BE2C (cell line): ENCODE measurements at regions not wholly inside any gene's neighbourhood (a gene's known extent, or its start where the extent isn't known, plus 50 kb on each side); places are given as distances from the start of the nearest gene placed in this dataset.

Experiments used
- DNase-seq: peaks from one replicate; pipeline ENCODE4 v3.0.0-alpha.2; 2020
- H3K27me3 ChIP-seq: fragments of 250-450 bp; sonication (Bioruptor Pico); 2 replicates; pipeline ENCODE4 v1.5.1; 2020; ENCODE audit warnings: mild to moderate bottlenecking
- H3K36me3 ChIP-seq: fragments of 250-450 bp; sonication (Bioruptor Pico); 2 replicates; pipeline ENCODE4 v1.5.1; 2020; ENCODE audit warnings: mild to moderate bottlenecking
- H3K4me1 ChIP-seq: fragments of 250-450 bp; sonication (Bioruptor Pico); 2 replicates; pipeline ENCODE4 v1.5.1; 2020
- H3K4me3 ChIP-seq: 2 replicates; pipeline ENCODE4 v1.5.1; 2011; ENCODE audit warnings: low read depth, low read length
- H3K9me3 ChIP-seq: fragments of 250-450 bp; sonication (Bioruptor Pico); 2 replicates; pipeline ENCODE4 v1.5.1; 2020
- CTCF ChIP-seq: IDR thresholded peaks from 2 replicates; pipeline ENCODE4 v1.5.1; 2012; ENCODE audit warnings: mild to moderate bottlenecking, low read depth, low read length

GRCh38 chr1:58981392-58981791 lies 197.5 kb upstream of the JUN start:
- no peaks in the 10 kb centered on the region for H3K36me3 ChIP-seq

GRCh38 chr1:58982259-58982998 lies 198.6 kb upstream of the JUN start:
- peak; percentile 19 for DNase-seq

More at GRCh38 chr1:58981392-58981791, 197.5 kb upstream of the JUN start:
- H3K4me1 ChIP-seq, result peaks cover 4% of the 10 kb centered on the region
- H3K4me3 ChIP-seq, result no peak overlapping the region
- no peaks in the 10 kb centered on the region for H3K9me3 ChIP-seq
- H3K27me3 ChIP-seq, result no peaks in the 10 kb centered on the region
- no peak for TF ChIP-seq CTCF
- DNase-seq, result no peak

GRCh38 chr1:58983162-58983561 lies 199.3 kb upstream of the JUN start:
- TF ChIP-seq CTCF, result no peak
- Histone ChIP-seq H3K9me3 (no peaks in the 10 kb centered on the region), H3K36me3 (no peaks in the 10 kb centered on the region), H3K27me3 (no peaks in the 10 kb centered on the region), H3K4me3 (no peak overlapping the region), H3K4me1 (peaks cover 4% of the 10 kb centered on the region)
- DNase-seq, result no peak

More at GRCh38 chr1:58982259-58982998, 198.6 kb upstream of the JUN start:
- Histone ChIP-seq H3K9me3 (no peaks in the 10 kb centered on the region), H3K27me3 (no peaks in the 10 kb centered on the region), H3K4me1 (peaks cover 4% of the 10 kb centered on the region), H3K4me3 (no peak overlapping the region), H3K36me3 (no peaks in the 10 kb centered on the region)
- no peak for TF ChIP-seq CTCF

GRCh38 chr1:58983633-58984245 lies 199.9 kb upstream of the JUN start:
- Histone ChIP-seq H3K9me3 (no peaks in the 10 kb centered on the region), H3K27me3 (no peaks in the 10 kb centered on the region), H3K36me3 (no peaks in the 10 kb centered on the region), H3K4me1 (peaks cover 4% of the 10 kb centered on the region), H3K4me3 (no peak overlapping the region)
- no peak for DNase-seq
- TF ChIP-seq CTCF, result no peak

- Histone ChIP-seq H3K9me3 (no peaks in the 10 kb centered on the region), H3K4me3 (no peak overlapping the region), H3K4me1 (peaks cover 4% of the 10 kb centered on the region)
Measured at GRCh38 chr1:58986996-58987767, 203.3 kb upstream of the JUN start.

More at GRCh38 chr1:58986996-58987767, 203.3 kb upstream of the JUN start:
- no peak for DNase-seq
- TF ChIP-seq CTCF, result no peak
- H3K36me3 ChIP-seq, result no peaks in the 10 kb centered on the region
- no peaks in the 10 kb centered on the region for H3K27me3 ChIP-seq
